BLaER1 (cell line): ENCODE measurements at regions not wholly inside any gene's neighbourhood (a gene's known extent, or its start where the extent isn't known, plus 50 kb on each side); places are given as distances from the start of the nearest gene placed in this dataset.
"Not testable (repeated sequence)": the region's sequence is repeated elsewhere in the genome, so short reads cannot be mapped to it uniquely, and the experiment has no call there.

Source experiments
- H3K27ac ChIP-seq: shearing (Covaris generic); formaldehyde crosslinking; 2 replicates; pipeline ENCODE4 v1.8.1; 2022
- H3K27me3 ChIP-seq: shearing (Covaris generic); formaldehyde crosslinking; 2 replicates; pipeline ENCODE4 v1.8.1; 2022
- H3K36me3 ChIP-seq: shearing (Covaris generic); formaldehyde crosslinking; 2 replicates; pipeline ENCODE4 v1.8.1; 2022
- H3K4me1 ChIP-seq: shearing (Covaris generic); formaldehyde crosslinking; 2 replicates; pipeline ENCODE4 v1.8.1; 2022
- H3K4me2 ChIP-seq: shearing (Covaris generic); formaldehyde crosslinking; 2 replicates; pipeline ENCODE4 v1.8.1; 2022
- H3K4me3 ChIP-seq: shearing (Covaris generic); formaldehyde crosslinking; 2 replicates; pipeline ENCODE4 v1.8.1; 2022
- H3K9ac ChIP-seq: shearing (Covaris generic); formaldehyde crosslinking; 2 replicates; pipeline ENCODE4 v1.8.1; 2022
- H3K9me3 ChIP-seq: shearing (Covaris generic); formaldehyde crosslinking; 2 replicates; pipeline ENCODE4 v1.8.1; 2022
- H4K20me1 ChIP-seq: shearing (Covaris generic); formaldehyde crosslinking; 2 replicates; pipeline ENCODE4 v1.8.1; 2022
- Cebpa-rat ChIP-seq: shearing (Covaris generic); IDR thresholded peaks from 2 replicates; pipeline ENCODE4 v1.8.1; 2022

DNA sequence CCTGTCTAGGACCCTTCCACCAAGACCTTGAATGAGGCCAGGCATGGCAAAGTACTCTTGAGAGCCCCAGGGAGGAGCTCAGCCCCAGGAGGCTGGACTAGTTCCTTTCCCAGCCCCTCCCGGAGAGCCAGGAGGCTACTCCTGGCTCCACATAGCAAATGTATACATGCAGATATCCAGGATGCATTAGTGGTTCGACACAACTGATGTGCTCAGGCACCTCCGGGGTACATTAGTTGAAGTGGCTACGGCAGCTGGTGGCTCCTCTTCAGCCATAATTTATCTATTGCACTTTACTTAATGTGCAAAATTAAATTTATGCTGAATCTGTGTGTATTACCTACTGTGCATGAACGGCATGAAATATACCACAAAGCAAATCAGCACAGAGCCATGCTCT lies 182.8 kb upstream of the MEIS1 start:
- no peaks in the 10 kb centered on the region for H3K9me3 ChIP-seq
- no peaks in the 10 kb centered on the region for H3K36me3 ChIP-seq
- no peak overlapping the region for H3K9ac ChIP-seq
- no peaks in the 10 kb centered on the region for H3K27me3 ChIP-seq
- no peak overlapping the region for H3K4me3 ChIP-seq
- H4K20me1 ChIP-seq = no peaks in the 10 kb centered on the region
- H3K4me2 ChIP-seq = no peak overlapping the region
- H3K4me1 ChIP-seq = no peaks in the 10 kb centered on the region
- no peak for TF ChIP-seq Cebpa-rat
- H3K27ac ChIP-seq = no peak overlapping the region

DNA sequence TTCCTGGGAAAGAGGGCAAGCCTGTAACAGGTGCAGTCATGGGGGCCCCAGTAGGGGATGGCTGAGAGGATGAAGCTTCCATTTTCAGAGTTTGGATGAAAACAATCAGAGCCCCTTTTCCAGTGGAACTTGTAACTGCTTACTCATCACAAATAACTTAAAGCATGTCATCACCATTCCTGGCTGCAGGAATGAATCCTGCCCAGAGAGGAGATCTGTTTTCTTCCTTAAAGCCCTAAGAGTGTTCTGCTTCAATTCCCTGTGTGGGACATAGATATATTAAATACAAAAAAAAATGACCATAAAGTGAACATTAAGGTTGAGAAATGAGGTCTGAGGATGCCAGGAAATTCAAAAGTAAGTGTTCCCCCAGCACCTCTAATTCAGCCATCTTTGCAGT lies 183.4 kb upstream of the MEIS1 start:
- H3K4me2 ChIP-seq = no peak overlapping the region
- H3K4me1 ChIP-seq = no peaks in the 10 kb centered on the region
- H3K36me3 ChIP-seq = no peaks in the 10 kb centered on the region
- H3K9me3 ChIP-seq = no peaks in the 10 kb centered on the region
- no peak overlapping the region for H3K4me3 ChIP-seq
- no peak overlapping the region for H3K9ac ChIP-seq
- no peaks in the 10 kb centered on the region for H4K20me1 ChIP-seq
- no peak for TF ChIP-seq Cebpa-rat
- H3K27ac ChIP-seq = no peak overlapping the region
- no peaks in the 10 kb centered on the region for H3K27me3 ChIP-seq

DNA sequence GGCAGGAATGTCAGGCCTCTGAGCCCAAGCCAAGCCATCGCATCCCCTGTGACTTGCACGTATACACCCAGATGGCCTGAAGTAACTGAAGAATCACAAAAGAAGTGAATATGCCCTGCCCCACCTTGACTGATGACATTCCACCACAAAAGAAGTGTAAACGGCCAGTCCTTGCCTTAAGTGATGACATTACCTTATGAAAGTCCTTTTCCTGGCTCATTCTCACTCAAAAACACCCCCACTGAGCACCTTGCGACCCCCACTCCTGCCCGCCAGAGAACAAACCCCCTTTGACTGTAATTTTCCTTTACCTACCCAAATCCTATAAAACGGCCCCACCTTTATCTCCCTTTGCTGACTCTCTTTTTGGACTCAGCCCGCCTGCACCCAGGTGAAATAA lies 185.8 kb upstream of the MEIS1 start:
- not testable (repeated sequence) for H4K20me1 ChIP-seq, H3K36me3 ChIP-seq, H3K9ac ChIP-seq, H3K9me3 ChIP-seq, H3K27ac ChIP-seq, H3K4me3 ChIP-seq, H3K4me2 ChIP-seq, H3K4me1 ChIP-seq, H3K27me3 ChIP-seq

DNA sequence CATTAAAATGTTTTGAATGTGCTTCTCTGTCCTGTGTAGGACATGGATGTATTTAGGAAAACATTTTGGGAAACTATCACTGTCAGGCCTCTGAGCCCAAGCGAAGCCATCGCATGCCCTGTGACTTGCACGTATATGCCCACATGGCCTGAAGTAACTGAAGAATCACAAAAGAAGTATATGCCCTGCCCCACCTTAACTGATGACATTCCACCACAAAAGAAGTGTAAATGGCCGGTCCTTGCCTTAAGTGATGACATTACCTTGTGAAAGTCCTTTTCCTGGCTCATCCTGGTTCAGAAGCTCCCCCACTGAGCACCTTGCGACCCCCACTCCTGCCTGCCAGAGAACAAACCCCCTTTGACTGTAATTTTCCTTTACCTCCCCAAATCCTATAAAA lies 191.1 kb upstream of the MEIS1 start:
- not testable (repeated sequence) for H3K4me2 ChIP-seq, H3K9me3 ChIP-seq, H3K9ac ChIP-seq, H3K27ac ChIP-seq, H3K4me3 ChIP-seq, H3K27me3 ChIP-seq, H3K36me3 ChIP-seq, H4K20me1 ChIP-seq
- peaks cover 28% of the 10 kb centered on the region for H3K4me1 ChIP-seq

GRCh38 chr2:66242888-66243287 lies 192.0 kb upstream of the MEIS1 start:
- not testable (repeated sequence) for H3K9ac ChIP-seq, H3K9me3 ChIP-seq, H3K4me2 ChIP-seq, H3K36me3 ChIP-seq, H3K27me3 ChIP-seq, H3K4me3 ChIP-seq, H4K20me1 ChIP-seq, H3K27ac ChIP-seq
- peaks cover 30% of the 10 kb centered on the region for H3K4me1 ChIP-seq

GRCh38 chr2:66242099-66242789 lies 192.7 kb upstream of the MEIS1 start:
- H3K4me3 ChIP-seq = no peak overlapping the region
- H3K9me3 ChIP-seq = no peaks in the 10 kb centered on the region
- H3K4me2 ChIP-seq = peak overlapping the region; percentile 61
- no peaks in the 10 kb centered on the region for H3K36me3 ChIP-seq
- H3K9ac ChIP-seq = no peak overlapping the region
- H3K27me3 ChIP-seq = no peaks in the 10 kb centered on the region
- no peaks in the 10 kb centered on the region for H4K20me1 ChIP-seq
- H3K4me1 ChIP-seq = peaks cover 36% of the 10 kb centered on the region
- TF ChIP-seq Cebpa-rat = no peak
- no peak overlapping the region for H3K27ac ChIP-seq

- Histone ChIP-seq H3K27ac (no peak overlapping the region), H4K20me1 (no peaks in the 10 kb centered on the region), H3K36me3 (no peaks in the 10 kb centered on the region), H3K4me2 (peak overlapping the region; percentile 61), H3K4me3 (no peak overlapping the region), H3K9me3 (no peaks in the 10 kb centered on the region), H3K4me1 (peaks cover 54% of the 10 kb centered on the region), H3K9ac (no peak overlapping the region), H3K27me3 (no peaks in the 10 kb centered on the region)
- TF ChIP-seq Cebpa-rat = no peak
These were observed 194.6 kb upstream of the MEIS1 start for GRCh38 chr2:66240286-66240685.

GRCh38 chr2:66239655-66240054 lies 195.3 kb upstream of the MEIS1 start:
- TF ChIP-seq Cebpa-rat = no peak

GRCh38 chr2:66237803-66238379 lies 197.0 kb upstream of the MEIS1 start:
- Histone ChIP-seq H3K4me3 (no peak overlapping the region), H3K36me3 (no peaks in the 10 kb centered on the region), H3K27me3 (no peaks in the 10 kb centered on the region), H3K4me2 (peak overlapping the region; percentile 44), H3K27ac (no peak overlapping the region), H3K9ac (no peak overlapping the region), H4K20me1 (no peaks in the 10 kb centered on the region), H3K9me3 (no peaks in the 10 kb centered on the region), H3K4me1 (peaks cover 54% of the 10 kb centered on the region)
- no peak for TF ChIP-seq Cebpa-rat

More at GRCh38 chr2:66239655-66240054, 195.3 kb upstream of the MEIS1 start:
- H3K27me3 ChIP-seq = no peaks in the 10 kb centered on the region
- no peaks in the 10 kb centered on the region for H3K36me3 ChIP-seq
- peaks cover 54% of the 10 kb centered on the region for H3K4me1 ChIP-seq
- H3K9me3 ChIP-seq = no peaks in the 10 kb centered on the region
- H3K4me2 ChIP-seq = no peak overlapping the region
- H4K20me1 ChIP-seq = no peaks in the 10 kb centered on the region
- H3K4me3 ChIP-seq = no peak overlapping the region
- H3K9ac ChIP-seq = no peak overlapping the region
- no peak overlapping the region for H3K27ac ChIP-seq

DNA sequence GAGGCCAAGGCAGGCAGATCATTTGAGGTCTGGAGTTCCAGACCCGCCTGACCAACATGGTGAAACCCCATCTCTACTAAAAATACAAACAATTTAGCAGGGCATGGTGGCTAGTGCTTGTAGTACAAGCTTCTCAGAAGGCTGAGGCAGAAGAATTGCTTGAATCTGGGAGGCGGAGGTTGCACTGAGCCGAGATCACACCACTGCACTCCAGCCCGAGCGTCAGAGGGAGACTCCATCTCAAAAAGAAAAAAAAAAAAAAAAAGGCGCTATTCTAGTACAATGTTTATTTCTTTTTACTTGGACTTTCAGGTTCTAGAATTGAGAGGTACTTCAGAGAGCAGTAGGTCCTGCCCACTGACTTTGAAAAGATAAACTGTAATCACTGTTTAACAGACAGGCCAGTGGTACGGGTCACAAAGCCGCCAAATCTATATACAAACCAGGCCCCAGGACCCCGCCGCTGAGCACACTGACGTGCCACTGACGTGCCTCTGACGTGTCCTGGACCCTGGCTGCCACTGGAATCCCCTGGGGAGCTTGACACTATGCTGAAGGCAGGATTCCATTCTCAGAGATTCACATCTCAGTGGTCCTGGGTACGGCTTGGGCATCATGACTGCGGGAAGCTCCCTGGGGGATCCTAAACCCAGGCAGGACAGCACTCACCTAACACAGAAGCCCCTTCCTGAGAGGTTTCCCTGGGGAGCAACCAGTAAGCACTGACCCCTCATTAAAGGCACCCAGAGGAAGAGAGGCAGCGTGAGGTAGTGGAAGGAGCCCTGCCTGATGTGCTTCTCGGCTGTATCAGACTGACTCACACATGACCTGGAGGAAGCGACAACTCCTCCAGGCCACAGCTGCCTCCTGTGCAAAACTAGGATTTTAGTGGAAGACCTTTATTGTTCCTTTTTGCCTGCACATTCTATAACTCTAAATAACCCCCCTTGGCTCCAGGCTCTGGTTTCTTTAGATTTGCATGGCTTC lies 197.8 kb upstream of the MEIS1 start:
- H3K9me3 ChIP-seq = no peaks in the 10 kb centered on the region
- no peak overlapping the region for H3K27ac ChIP-seq
- no peaks in the 10 kb centered on the region for H4K20me1 ChIP-seq
- no peaks in the 10 kb centered on the region for H3K27me3 ChIP-seq
- no peak for TF ChIP-seq Cebpa-rat
- no peak overlapping the region for H3K4me3 ChIP-seq
- peak overlapping the region; percentile 63 for H3K4me2 ChIP-seq
- H3K9ac ChIP-seq = no peak overlapping the region
- H3K36me3 ChIP-seq = no peaks in the 10 kb centered on the region
- H3K4me1 ChIP-seq = peaks cover 48% of the 10 kb centered on the region
